NCI-H2081 (cell line): ENCODE measurements at regions not wholly inside any gene's neighbourhood (a gene's known extent, or its start where the extent isn't known, plus 50 kb on each side); places are given as distances from the start of the nearest gene placed in this dataset.

Experiments
- DNase-seq, 2 experiments: peaks; one replicate each; lab custom pipeline; 2025; lab: John Stamatoyannopoulos, UW

DNA sequence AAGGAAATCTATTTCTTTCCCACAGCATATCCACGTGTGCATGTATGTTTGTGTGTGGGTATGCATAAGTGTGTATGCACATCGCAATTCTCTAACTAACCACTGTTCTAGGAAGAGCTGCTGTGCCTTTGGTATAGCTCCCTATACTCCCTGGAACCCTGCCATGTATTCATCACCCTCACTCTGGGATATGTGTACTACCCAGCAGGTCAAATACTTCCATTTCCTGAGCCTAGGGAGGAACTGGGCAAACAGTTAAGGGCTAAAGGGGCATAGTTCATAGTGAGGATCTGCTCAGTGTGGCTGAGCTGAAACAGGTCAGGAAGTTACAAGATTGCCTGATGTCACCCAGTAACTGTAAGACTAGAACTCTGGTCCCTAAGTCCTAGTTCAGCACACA is 260.4 kb downstream of the RPLP1 start:
- peak in 1 of 2 experiments; percentile 11 for DNase-seq

DNA sequence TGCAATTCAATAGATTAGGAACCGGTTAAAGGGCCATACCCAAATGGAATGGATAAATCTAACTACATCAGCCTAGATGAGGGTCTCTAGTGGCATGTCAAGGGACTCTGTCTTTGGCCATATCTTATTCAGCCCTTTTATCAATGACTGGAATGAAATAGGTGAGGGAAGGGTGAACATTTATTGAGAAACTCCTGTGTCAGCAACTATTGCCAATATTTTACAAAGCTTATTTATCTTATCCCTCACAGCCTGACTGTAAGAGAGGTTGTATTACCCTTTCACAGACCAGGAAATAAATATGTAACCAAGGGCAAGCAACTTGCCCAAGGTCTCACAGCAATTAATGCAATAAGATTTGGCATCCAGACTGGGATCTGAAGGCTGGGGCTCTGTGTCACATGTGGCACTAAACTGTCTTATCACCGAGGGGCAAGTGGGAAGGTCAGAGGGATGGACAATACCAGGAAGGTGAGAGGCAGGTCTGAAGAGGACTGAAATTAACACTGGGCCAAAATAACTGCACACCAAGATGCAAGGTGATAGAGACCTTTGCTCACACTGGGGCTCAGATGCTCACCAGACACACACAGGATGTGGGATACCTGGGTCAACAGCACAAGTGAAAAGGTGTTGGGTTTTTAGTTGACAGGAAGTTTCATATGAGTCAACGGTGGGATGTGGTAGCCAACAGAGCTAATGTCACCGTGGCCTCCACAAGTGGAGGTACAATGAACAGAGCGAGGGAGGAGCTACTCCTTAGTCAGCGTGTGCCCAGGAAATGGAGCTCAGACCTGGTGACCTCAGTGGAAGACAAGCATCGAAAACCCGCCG is 261.3 kb downstream of the RPLP1 start:
- no peak for DNase-seq

- no peak for DNase-seq
Measured at GRCh38 chr15:69715210-69715609, 262.6 kb downstream of the RPLP1 start.

GRCh38 chr15:69718436-69718835 is 265.8 kb downstream of the RPLP1 start:
- DNase-seq = no peak

DNA sequence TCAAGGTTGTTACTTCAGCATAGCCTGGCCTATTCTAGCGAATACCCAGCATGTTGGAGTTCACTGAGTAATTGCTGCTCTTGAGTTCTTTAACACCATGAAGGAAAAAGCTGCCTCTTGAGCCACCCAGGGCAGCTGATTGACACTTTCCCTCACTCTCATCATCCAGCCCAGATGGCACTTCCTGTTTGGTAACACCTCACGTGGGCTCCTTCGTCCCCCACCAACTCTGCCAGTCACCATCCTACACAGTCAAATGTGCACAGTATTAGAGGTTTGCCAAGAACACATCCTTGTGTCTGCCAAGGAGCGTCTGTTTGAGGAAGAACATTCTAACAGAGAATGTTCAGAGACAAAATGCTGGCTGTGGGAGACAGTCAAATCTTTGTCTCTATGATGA is 266.3 kb downstream of the RPLP1 start:
- no peak for DNase-seq

DNA sequence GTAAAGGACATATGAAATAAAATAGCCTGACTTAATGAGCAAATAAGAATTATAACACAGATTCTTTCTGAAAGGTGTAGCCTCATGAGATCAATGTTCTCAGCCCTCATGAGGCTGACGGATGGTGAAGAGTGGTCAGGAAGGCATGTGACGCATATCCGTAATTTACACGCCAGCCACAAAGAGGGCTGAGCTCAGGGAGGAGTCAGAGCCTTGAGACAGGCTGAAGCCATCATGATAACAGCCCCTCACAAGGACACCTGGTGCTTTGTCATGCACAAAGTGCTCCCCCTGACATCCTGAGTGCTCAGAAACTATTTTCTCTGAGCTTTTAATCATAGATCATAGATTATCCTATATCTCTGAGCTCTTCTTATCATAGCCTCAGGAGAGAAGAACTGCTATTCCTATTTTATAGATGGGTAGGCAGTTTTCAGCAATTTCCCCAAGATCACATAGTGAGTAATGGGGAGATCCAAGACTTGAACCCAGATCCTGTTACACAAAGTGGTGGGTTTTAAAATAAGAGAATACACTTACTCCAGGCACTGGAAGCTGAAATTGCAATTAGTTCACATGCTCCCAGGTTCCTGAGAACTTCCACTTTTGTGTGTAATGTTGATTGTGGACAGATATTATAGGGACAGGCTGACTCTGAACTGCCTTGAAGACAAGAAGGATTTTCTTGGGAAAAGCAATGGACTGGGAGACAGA is 267.1 kb downstream of the RPLP1 start:
- DNase-seq = no peak

DNA sequence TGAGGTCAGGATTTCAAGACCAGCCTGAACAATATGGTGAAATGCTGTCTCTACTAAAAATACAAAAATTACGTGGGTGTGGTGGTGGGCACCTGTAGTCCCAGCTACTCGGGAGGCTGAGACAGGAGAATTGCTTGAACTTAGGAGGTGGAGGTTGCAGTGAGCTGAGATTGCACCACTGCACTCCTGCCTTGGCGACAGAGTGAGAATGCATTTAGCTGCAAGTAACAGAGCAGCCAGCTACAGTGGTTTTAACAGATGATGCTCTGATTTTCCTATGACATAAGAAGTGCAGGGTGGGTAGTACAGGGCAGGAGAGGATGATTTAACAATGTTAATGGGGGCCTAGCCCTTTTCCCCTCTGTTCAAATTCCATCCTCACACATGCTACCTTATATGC is 267.9 kb downstream of the RPLP1 start:
- DNase-seq = no peak

- DNase-seq = no peak
Measured at GRCh38 chr15:69722924-69723323, 270.3 kb downstream of the RPLP1 start.

DNA sequence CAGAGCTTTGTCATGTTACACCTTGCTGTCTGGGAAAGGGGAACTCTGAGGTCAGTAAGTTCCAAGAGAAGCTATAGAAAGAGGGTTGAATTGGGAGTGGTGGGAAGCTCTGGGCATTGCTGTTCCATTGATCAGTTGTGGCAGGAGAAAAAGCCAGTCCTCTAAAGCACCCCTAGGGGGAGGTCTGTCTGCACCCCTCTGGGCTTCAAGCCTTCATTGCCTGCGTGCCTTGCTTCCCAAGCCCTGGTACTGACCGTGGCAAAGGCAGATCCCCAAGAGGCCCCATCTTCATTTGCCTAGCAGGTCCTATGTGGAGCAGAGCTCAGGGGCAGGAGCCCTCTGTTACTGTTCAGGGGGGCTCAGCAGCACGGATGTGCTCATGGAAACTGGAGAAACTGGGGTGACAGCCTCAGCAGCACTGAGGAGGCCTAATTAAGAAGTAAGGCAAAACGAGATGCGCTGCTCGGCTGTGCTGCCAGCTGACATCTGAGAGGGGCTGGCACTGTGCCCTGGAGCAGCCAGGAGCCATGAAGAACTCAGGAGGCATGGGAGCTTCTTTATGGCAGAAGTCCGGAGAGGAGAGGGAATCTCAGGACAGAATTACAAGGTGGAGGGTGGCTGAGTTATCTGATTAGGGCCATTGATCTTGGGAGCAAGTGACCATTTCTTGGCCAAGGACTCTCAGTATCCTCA is 270.9 kb downstream of the RPLP1 start:
- DNase-seq = no peak

DNA sequence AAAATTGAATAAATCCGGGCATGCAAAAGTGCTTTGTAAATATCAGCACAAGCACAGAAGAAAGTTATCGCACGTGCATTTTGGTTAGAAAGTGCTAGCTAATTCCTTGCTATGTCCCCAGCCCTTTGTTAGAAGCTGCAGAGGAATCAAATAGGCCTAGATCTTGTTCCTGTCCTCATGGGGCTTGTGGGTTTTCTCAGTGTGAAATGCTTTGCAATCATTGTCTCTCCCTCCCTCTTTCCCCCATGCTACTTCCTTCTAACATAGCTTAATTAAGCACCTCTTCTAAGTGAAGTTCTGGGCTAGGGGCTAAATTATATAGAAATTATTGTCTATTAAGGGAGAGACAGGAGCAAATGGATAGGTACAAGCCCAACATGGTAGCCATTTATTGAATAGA is 271.7 kb downstream of the RPLP1 start:
- DNase-seq = no peak

GRCh38 chr15:69725275-69725674 is 272.7 kb downstream of the RPLP1 start:
- DNase-seq = no peak

GRCh38 chr15:69725957-69726356 is 273.3 kb downstream of the RPLP1 start:
- DNase-seq = no peak

DNA sequence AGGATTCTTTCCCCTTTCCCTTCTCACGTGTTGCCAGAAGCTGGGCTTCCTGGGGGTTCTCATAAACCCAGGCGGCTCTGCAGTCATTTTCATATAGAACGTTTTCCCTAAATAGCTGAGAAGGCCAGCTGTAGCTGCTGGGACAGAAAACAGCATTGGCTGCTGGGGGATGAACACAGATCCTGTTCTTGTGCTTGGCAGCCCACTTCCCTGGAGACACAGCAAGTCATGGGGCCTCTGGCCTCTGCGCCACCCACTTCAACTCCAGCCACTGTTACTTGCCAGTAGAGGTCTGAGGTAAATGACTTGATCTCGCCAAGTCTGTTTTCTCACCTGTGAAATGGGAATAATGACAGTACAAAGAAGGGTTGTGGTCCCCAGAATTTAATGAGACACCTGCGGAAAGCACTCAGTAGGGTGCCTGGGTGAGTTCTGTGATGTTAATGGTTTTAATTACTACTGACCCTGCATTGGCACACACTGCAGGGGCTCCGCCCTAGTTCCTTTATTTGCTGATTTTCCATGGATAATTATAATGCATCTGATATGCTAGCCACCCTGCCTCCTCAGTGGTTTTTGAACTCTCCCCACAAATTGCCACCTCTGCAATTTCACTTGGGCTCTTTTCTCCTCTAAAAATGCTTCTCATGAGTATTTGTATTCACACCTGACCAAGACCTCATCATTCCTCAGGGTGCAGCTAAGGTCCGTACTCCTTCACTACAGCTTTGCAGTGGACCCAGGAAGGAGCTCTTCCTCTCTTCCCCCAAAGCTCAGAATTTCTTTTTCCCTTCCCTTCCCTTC is 274.7 kb downstream of the RPLP1 start:
- peak; percentile 19 to 84 for DNase-seq

DNA sequence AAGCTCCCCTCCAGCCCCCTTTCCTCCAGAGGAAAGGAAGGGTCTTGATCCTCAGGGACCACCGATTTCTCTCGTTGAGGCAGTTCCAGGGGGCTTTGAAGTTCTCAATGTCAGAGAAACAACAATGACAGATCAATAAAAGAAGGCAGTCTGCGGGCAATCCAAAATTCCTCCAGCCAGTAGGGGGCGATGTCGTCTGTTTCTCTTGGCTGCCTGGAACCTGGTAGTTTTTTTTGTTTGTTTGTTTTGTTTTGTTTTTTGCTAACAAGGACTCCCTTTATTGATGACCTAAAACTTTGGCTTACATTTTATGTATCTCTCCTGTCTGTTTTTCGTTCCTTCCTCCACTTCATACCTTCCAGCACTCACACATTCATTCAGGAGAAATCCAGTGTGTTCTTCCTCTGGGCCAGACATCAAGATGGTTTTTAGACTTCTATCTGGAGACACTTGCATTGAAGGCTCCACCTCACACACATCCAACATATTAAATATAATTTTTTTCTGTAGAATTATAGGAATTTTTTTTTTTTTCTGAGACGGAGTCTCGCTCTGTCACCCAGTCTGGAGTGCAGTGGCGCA is 276.6 kb downstream of the RPLP1 start:
- DNase-seq = no peak

- no peak for DNase-seq
Measured at GRCh38 chr15:69730281-69731080, 277.9 kb downstream of the RPLP1 start.

GRCh38 chr15:69731081-69731330 is 278.4 kb downstream of the RPLP1 start:
- DNase-seq = no peak

GRCh38 chr15:69731581-69731980 is 279.0 kb downstream of the RPLP1 start:
- no peak for DNase-seq

- DNase-seq = no peak
Measured at GRCh38 chr15:69732133-69732532, 279.5 kb downstream of the RPLP1 start.

GRCh38 chr15:69734699-69735098 is 282.1 kb downstream of the RPLP1 start:
- no peak for DNase-seq

GRCh38 chr15:69735121-69735520 is 282.5 kb downstream of the RPLP1 start:
- no peak for DNase-seq

GRCh38 chr15:69736161-69736560 is 283.5 kb downstream of the RPLP1 start:
- DNase-seq = no peak
